ENCODE measurements at regions not wholly inside any gene's neighbourhood (a gene's known extent, or its start where the extent isn't known, plus 50 kb on each side); places are given as distances from the start of the nearest gene placed in this dataset.
"Not testable (repeated sequence)": the region's sequence is repeated elsewhere in the genome, so short reads cannot be mapped to it uniquely, and the experiment has no call there.

GRCh38 chr15:22253676-22254408 lies 173.5 kb downstream of the OR4M2 start:
- TF ChIP-seq, protein P1, sequence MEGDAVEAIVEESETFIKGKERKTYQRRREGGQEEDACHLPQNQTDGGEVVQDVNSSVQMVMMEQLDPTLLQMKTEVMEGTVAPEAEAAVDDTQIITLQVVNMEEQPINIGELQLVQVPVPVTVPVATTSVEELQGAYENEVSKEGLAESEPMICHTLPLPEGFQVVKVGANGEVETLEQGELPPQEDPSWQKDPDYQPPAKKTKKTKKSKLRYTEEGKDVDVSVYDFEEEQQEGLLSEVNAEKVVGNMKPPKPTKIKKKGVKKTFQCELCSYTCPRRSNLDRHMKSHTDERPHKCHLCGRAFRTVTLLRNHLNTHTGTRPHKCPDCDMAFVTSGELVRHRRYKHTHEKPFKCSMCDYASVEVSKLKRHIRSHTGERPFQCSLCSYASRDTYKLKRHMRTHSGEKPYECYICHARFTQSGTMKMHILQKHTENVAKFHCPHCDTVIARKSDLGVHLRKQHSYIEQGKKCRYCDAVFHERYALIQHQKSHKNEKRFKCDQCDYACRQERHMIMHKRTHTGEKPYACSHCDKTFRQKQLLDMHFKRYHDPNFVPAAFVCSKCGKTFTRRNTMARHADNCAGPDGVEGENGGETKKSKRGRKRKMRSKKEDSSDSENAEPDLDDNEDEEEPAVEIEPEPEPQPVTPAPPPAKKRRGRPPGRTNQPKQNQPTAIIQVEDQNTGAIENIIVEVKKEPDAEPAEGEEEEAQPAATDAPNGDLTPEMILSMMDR (conservative IDR thresholded peaks at IDR 0.05; ENCODE audit: low read length) = no peak
- TF ChIP-seq EZH2phosphoT487 (IDR thresholded peaks at IDR 0.05; ENCODE audit: borderline replicate concordance, low read depth, low read length) = no peak
- BruUV-seq (replicated peaks) = no TSS peak
- intact Hi-C loops (cut with micrococcal nuclease; ENCODE audit: unreplicated experiment) = loop anchor here (5.0 to 10.0 kb wide), 2 partner anchors 541 to 1897 kb away; no protein-coding TSS in a partner anchor
- H3K4me2 ChIP-seq (ENCODE audit: low read length) = peak overlapping the region; percentile 55
- peak overlapping the region; percentile 56 for H3K27ac ChIP-seq (ENCODE audit: low read depth, low read length, poor library complexity, severe bottlenecking)
- H3K9me3 ChIP-seq (ENCODE audit: low read length) = no peaks in the 10 kb centered on the region
- no peaks in the 10 kb centered on the region for H3K9me2 ChIP-seq (ENCODE audit: insufficient read depth, low read length)
- H2AFZ ChIP-seq (ENCODE audit: low read length) = peak overlapping the region; percentile 62; the same call in 1 of the 2 replicates
- H4K20me1 ChIP-seq (ENCODE audit: insufficient read depth, low read length) = no peaks in the 10 kb centered on the region
- ChIA-PET POLR2A (no interaction called here), CTCF (ENCODE audit: unreplicated experiment) (no interaction called here)
- peaks cover 31% of the 10 kb centered on the region for H3K4me1 ChIP-seq (ENCODE audit: insufficient read depth, low read length, poor library complexity, severe bottlenecking)
- H3K36me3 ChIP-seq (ENCODE audit: insufficient read depth, low read length) = no peaks in the 10 kb centered on the region
- H3K79me2 ChIP-seq (ENCODE audit: insufficient read depth, low read depth, low read length) = no peaks in the 10 kb centered on the region
- peak; percentile 36 for DNase-seq (ENCODE audit: low spot score)
- peak overlapping the region; percentile 14 for H3K4me3 ChIP-seq (ENCODE audit: low read depth, low read length, poor library complexity, severe bottlenecking)

- peaks cover 31% of the 10 kb centered on the region for H3K4me1 ChIP-seq (ENCODE audit: insufficient read depth, low read length, poor library complexity, severe bottlenecking)
- BruUV-seq (replicated peaks); CTCF ChIA-PET (ENCODE audit: unreplicated experiment); H3K36me3 ChIP-seq (ENCODE audit: insufficient read depth, low read length); H4K20me1 ChIP-seq (ENCODE audit: insufficient read depth, low read length); H3K79me2 ChIP-seq (ENCODE audit: insufficient read depth, low read depth, low read length); POLR2A ChIA-PET; H3K9me2 ChIP-seq (ENCODE audit: insufficient read depth, low read length); H3K9me3 ChIP-seq (ENCODE audit: low read length): not testable (repeated sequence)
- peak overlapping the region; percentile 55 for H3K4me2 ChIP-seq (ENCODE audit: low read length)
- DNase-seq (ENCODE audit: low spot score) = peak; percentile 51
- intact Hi-C loops (cut with micrococcal nuclease; ENCODE audit: unreplicated experiment) = loop anchor here (5.0 to 10.0 kb wide), 2 partner anchors 540 to 1897 kb away; no protein-coding TSS in a partner anchor
- peak overlapping the region; percentile 14 for H3K4me3 ChIP-seq (ENCODE audit: low read depth, low read length, poor library complexity, severe bottlenecking)
- H3K27ac ChIP-seq (ENCODE audit: low read depth, low read length, poor library complexity, severe bottlenecking) = peak overlapping the region; percentile 56
- peak overlapping the region; percentile 62; the same call in 1 of the 2 replicates for H2AFZ ChIP-seq (ENCODE audit: low read length)
Observed at GRCh38 chr15:22254409-22255045, 174.2 kb downstream of the OR4M2 start.

- H3K9me3 ChIP-seq (ENCODE audit: low read length); H3K4me3 ChIP-seq (ENCODE audit: low read depth, low read length, poor library complexity, severe bottlenecking); H3K9me2 ChIP-seq (ENCODE audit: insufficient read depth, low read length); H3K27ac ChIP-seq (ENCODE audit: low read depth, low read length, poor library complexity, severe bottlenecking); H4K20me1 ChIP-seq (ENCODE audit: insufficient read depth, low read length); H3K4me2 ChIP-seq (ENCODE audit: low read length); H3K79me2 ChIP-seq (ENCODE audit: insufficient read depth, low read depth, low read length); H2AFZ ChIP-seq (ENCODE audit: low read length); CTCF ChIA-PET (ENCODE audit: unreplicated experiment); H3K36me3 ChIP-seq (ENCODE audit: insufficient read depth, low read length); BruUV-seq (replicated peaks); DNase-seq (ENCODE audit: low spot score); POLR2A ChIA-PET: not testable (repeated sequence)
- intact Hi-C loops (cut with micrococcal nuclease; ENCODE audit: unreplicated experiment) = loop anchor here (10.0 kb wide), 1 partner anchor 539 kb away; no protein-coding TSS in a partner anchor
- H3K4me1 ChIP-seq (ENCODE audit: insufficient read depth, low read length, poor library complexity, severe bottlenecking) = peaks cover 37% of the 10 kb centered on the region
Observed at GRCh38 chr15:22255606-22256005, 175.3 kb downstream of the OR4M2 start.

DNA sequence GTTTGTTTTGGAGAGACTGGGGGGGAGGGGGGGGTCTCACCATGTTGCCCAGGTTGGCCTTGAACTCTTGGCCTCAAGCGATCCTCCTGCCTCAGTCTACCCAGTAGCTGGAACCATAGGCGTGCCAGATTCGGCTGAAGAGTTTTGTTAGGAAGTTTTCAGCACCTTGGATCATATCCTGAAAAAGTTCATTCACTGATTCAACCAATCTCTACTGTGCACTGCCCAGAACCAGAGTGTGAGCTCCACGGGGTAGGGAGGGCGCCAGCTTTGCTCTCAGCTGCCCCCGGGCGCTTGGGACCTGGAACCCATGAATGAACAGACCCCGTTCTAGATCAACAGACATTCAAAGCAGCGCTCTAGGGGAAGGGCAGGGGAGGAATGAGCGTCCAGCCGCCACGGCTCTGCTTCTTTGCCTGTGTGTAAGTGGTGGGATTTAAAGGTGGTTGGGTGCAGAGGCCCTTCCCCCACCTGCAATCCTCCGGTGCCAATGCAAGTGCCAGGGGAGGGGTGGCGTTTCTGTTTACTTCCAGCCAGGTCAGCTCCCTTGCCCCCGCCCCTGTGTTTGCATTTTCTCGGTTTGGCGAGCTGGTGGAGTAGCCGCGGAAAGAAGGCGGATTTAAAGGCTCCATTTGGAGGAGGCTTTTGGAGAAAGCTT lies 176.2 kb downstream of the OR4M2 start:
- intact Hi-C loops (cut with micrococcal nuclease; ENCODE audit: unreplicated experiment) = loop anchor here (10.0 kb wide), 1 partner anchor 538 kb away; no protein-coding TSS in a partner anchor

More for the DNA sequence above, 176.2 kb downstream of the OR4M2 start:
- H3K36me3 ChIP-seq (ENCODE audit: insufficient read depth, low read length); DNase-seq (ENCODE audit: low spot score); BruUV-seq (replicated peaks); H2AFZ ChIP-seq (ENCODE audit: low read length); H4K20me1 ChIP-seq (ENCODE audit: insufficient read depth, low read length); H3K4me2 ChIP-seq (ENCODE audit: low read length); H3K9me2 ChIP-seq (ENCODE audit: insufficient read depth, low read length); H3K27ac ChIP-seq (ENCODE audit: low read depth, low read length, poor library complexity, severe bottlenecking); H3K79me2 ChIP-seq (ENCODE audit: insufficient read depth, low read depth, low read length); POLR2A ChIA-PET; H3K4me3 ChIP-seq (ENCODE audit: low read depth, low read length, poor library complexity, severe bottlenecking); CTCF ChIA-PET (ENCODE audit: unreplicated experiment); H3K9me3 ChIP-seq (ENCODE audit: low read length): not testable (repeated sequence)
- peaks cover 38% of the 10 kb centered on the region for H3K4me1 ChIP-seq (ENCODE audit: insufficient read depth, low read length, poor library complexity, severe bottlenecking)

Measured in OCI-LY7 (cell line).